Activated naive CD4-positive, alpha-beta T cell treated with anti-CD3 and anti-CD28 coated beads for 36 hours (primary cell): ENCODE measurements at regions not wholly inside any gene's neighbourhood (a gene's known extent, or its start where the extent isn't known, plus 50 kb on each side); places are given as distances from the start of the nearest gene placed in this dataset.

Source experiments
- CTCF ChIA-PET: fragments of 350-600 bp; sonication (Branson Sonifier 250); formaldehyde crosslinking; loops from one replicate; lab custom pipeline; 2021; ENCODE audit warnings: antibody characterized with exemption; lab: Charles Lee
- DNase-seq: peaks from one replicate; pipeline ENCODE4 v3.0.0-alpha.2; 2020
- H3K27ac Mint-ChIP-seq: one replicate; pipeline ENCODE4 v1.8.0; 2021; ENCODE audit warnings: mild to moderate bottlenecking, mixed read lengths
- H3K27me3 Mint-ChIP-seq: one replicate; pipeline ENCODE4 v1.8.0; 2021; ENCODE audit warnings: low read depth, mixed read lengths
- H3K36me3 Mint-ChIP-seq: one replicate; pipeline ENCODE4 v1.8.0; 2021; ENCODE audit warnings: low read depth, mixed read lengths
- H3K4me1 Mint-ChIP-seq: one replicate; pipeline ENCODE4 v1.8.0; 2021; ENCODE audit warnings: low read depth, mixed read lengths
- H3K4me3 Mint-ChIP-seq: one replicate; pipeline ENCODE4 v1.8.0; 2021; ENCODE audit warnings: mild to moderate bottlenecking, moderate library complexity, mixed read lengths
- H3K9me3 Mint-ChIP-seq: one replicate; pipeline ENCODE4 v1.8.0; 2021; ENCODE audit warnings: mixed read lengths
- intact Hi-C: fragments of 100-400 bp; cut with micrococcal nuclease; formaldehyde crosslinking; loops from one replicate; pipeline ENCODE4 v1.15.1; 2023

GRCh38 chr5:56503929-56504328 lies 270.8 kb upstream of the ANKRD55 start:
- Mint-ChIP-seq H3K4me1 (peaks cover 10% of the 10 kb centered on the region), H3K27me3 (no peaks in the 10 kb centered on the region), H3K27ac (no peak overlapping the region), H3K9me3 (peaks cover 5% of the 10 kb centered on the region), H3K36me3 (no peaks in the 10 kb centered on the region), H3K4me3 (no peak overlapping the region)
- CTCF ChIA-PET: no interaction called here
- no peak for DNase-seq
- intact Hi-C loops: no loop called here

- Mint-ChIP-seq H3K4me1 (peaks cover 14% of the 10 kb centered on the region), H3K9me3 (peaks cover 5% of the 10 kb centered on the region), H3K4me3 (no peak overlapping the region), H3K27me3 (no peaks in the 10 kb centered on the region), H3K27ac (no peak overlapping the region), H3K36me3 (no peaks in the 10 kb centered on the region)
- CTCF ChIA-PET: no interaction called here
- intact Hi-C loops: no loop called here
- DNase-seq: no peak
Measured at GRCh38 chr5:56501781-56502557, 268.8 kb upstream of the ANKRD55 start.

DNA sequence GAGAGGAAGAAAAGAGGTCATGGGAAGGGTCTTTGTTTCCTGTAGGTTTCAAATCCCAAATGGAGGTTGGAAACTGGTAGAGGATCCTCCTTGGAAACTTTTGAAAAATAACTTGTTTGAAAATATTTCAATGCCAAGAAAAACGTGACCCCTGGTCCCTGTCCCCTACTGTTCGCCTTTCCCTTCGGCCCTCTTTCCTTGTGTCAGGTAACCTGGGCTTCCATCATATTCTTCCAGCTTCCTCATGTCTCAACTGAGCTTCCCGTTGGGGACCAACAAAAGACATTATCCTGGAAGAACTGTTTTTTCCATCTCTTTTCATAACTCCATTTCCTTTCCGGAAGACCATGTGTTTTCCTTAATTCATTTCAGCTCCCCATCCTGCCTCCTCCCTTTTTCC lies 266.8 kb upstream of the ANKRD55 start:
- Mint-ChIP-seq H3K4me1 (peaks cover 23% of the 10 kb centered on the region), H3K36me3 (no peaks in the 10 kb centered on the region), H3K9me3 (peaks cover 5% of the 10 kb centered on the region), H3K27me3 (no peaks in the 10 kb centered on the region), H3K4me3 (no peak overlapping the region), H3K27ac (no peak overlapping the region)
- intact Hi-C loops: no loop called here
- CTCF ChIA-PET: no interaction called here
- no peak for DNase-seq

- Mint-ChIP-seq H3K4me3 (no peak overlapping the region), H3K9me3 (peaks cover 5% of the 10 kb centered on the region), H3K36me3 (no peaks in the 10 kb centered on the region), H3K4me1 (peaks cover 23% of the 10 kb centered on the region), H3K27me3 (no peaks in the 10 kb centered on the region), H3K27ac (no peak overlapping the region)
- CTCF ChIA-PET: no interaction called here
- no peak for DNase-seq
- intact Hi-C loops: no loop called here
Measured at GRCh38 chr5:56499491-56499890, 266.4 kb upstream of the ANKRD55 start.

- Mint-ChIP-seq H3K9me3 (peaks cover 5% of the 10 kb centered on the region), H3K4me1 (peaks cover 23% of the 10 kb centered on the region), H3K36me3 (no peaks in the 10 kb centered on the region), H3K4me3 (no peak overlapping the region), H3K27ac (no peak overlapping the region), H3K27me3 (no peaks in the 10 kb centered on the region)
- CTCF ChIA-PET: no interaction called here
- intact Hi-C loops: no loop called here
- DNase-seq: no peak
Measured at GRCh38 chr5:56498759-56499395, 265.7 kb upstream of the ANKRD55 start.

DNA sequence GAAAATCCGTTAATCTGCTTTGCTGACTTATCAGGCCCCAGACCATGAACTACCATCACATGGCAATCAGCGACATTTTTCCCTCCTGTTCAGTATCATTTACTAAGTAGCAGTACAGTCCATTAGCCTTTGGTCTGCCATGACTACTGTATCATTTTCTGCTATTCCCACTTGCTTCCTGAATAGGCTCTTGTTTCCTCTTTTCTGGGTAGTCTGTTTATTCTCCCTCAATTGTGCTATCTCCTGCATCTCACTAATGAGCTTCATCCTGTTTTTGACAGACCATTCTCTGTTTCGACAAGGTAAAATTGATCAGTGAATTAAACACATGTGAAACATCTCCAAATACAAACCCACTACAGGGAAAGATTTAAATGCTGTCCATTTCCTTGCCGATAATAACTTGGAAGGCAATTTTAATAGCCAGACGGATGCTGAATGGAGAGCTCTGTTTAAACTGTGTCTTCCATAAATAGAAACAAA lies 263.5 kb upstream of the ANKRD55 start:
- Mint-ChIP-seq H3K9me3 (no peaks in the 10 kb centered on the region), H3K36me3 (no peaks in the 10 kb centered on the region), H3K4me3 (no peak overlapping the region), H3K27ac (no peak overlapping the region), H3K4me1 (peaks cover 21% of the 10 kb centered on the region), H3K27me3 (no peaks in the 10 kb centered on the region)
- CTCF ChIA-PET: no interaction called here
- no peak for DNase-seq
- intact Hi-C loops: loop anchor here (2.0 kb wide), 1 partner anchor 16 kb away; no protein-coding TSS in a partner anchor

- CTCF ChIA-PET: interaction anchor here (0.7 to 1.1 kb wide), 2 partner anchors 14 to 276 kb away, joined by 3 read pairs; no protein-coding TSS in a partner anchor
- H3K4me3 Mint-ChIP-seq: no peak overlapping the region
- no peak for DNase-seq
- H3K4me1 Mint-ChIP-seq: peaks cover 35% of the 10 kb centered on the region
- H3K27ac Mint-ChIP-seq: no peak overlapping the region
- H3K9me3 Mint-ChIP-seq: no peaks in the 10 kb centered on the region
- intact Hi-C loops: no loop called here
- no peaks in the 10 kb centered on the region for H3K36me3 Mint-ChIP-seq
- H3K27me3 Mint-ChIP-seq: no peaks in the 10 kb centered on the region
Measured at GRCh38 chr5:56494300-56494731, 261.2 kb upstream of the ANKRD55 start.

- peaks cover 35% of the 10 kb centered on the region for H3K4me1 Mint-ChIP-seq
- no peak overlapping the region for H3K4me3 Mint-ChIP-seq
- no peaks in the 10 kb centered on the region for H3K27me3 Mint-ChIP-seq
- intact Hi-C loops: no loop called here
- no peak for DNase-seq
- no peaks in the 10 kb centered on the region for H3K9me3 Mint-ChIP-seq
- H3K27ac Mint-ChIP-seq: no peak overlapping the region
- H3K36me3 Mint-ChIP-seq: no peaks in the 10 kb centered on the region
- CTCF ChIA-PET: interaction anchor here (0.7 to 1.1 kb wide), 2 partner anchors 13 to 277 kb away, joined by 3 read pairs; no protein-coding TSS in a partner anchor
Measured at GRCh38 chr5:56493766-56494165, 260.6 kb upstream of the ANKRD55 start.

DNA sequence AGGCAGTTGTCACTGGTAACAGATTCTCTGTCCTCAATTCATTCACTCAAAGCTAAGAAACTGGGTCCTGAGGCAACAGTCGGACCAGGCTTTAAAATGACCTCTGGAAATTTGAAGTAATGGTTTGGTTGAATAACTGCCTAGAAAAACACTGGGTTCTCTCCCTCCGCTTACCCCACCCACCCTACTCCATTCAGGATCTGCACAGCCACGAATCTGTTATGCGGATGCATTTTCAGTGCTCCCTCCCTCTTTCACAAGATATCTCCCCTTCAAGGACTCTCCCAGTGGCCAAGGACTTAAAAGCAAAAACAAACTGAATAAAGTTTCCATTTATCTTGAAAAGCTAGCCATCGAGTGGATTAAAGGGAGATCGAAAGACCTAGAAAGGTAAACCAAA lies 260.2 kb upstream of the ANKRD55 start:
- Mint-ChIP-seq H3K4me3 (no peak overlapping the region), H3K9me3 (peaks cover under 1% of the 10 kb centered on the region), H3K27ac (no peak overlapping the region), H3K4me1 (peaks cover 35% of the 10 kb centered on the region), H3K36me3 (no peaks in the 10 kb centered on the region), H3K27me3 (no peaks in the 10 kb centered on the region)
- DNase-seq: no peak
- intact Hi-C loops: no loop called here
- CTCF ChIA-PET: no interaction called here

DNA sequence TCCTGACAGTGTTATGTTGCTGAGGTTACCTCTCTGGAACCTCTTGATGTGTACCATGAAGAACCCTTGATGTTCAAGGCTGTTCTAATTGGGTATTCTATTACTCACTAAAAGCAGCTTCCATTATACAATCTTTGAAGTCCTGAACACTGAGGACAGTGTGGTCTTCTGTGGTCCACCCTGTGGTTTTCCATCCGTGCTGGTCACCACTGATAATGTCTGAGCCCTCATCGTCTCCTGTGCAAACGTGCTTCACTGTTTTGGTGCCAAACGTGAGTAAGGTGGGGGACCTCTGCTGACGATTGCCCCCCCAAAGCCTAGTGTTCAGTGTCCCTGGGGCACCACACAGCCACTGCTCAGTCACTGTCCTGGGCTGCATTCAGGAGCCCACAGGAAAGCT lies 259.7 kb upstream of the ANKRD55 start:
- H3K4me3 Mint-ChIP-seq: no peak overlapping the region
- H3K27me3 Mint-ChIP-seq: no peaks in the 10 kb centered on the region
- H3K4me1 Mint-ChIP-seq: peaks cover 35% of the 10 kb centered on the region
- CTCF ChIA-PET: no interaction called here
- H3K36me3 Mint-ChIP-seq: no peaks in the 10 kb centered on the region
- H3K9me3 Mint-ChIP-seq: peaks cover 3% of the 10 kb centered on the region
- DNase-seq: no peak
- no peak overlapping the region for H3K27ac Mint-ChIP-seq
- intact Hi-C loops: no loop called here

DNA sequence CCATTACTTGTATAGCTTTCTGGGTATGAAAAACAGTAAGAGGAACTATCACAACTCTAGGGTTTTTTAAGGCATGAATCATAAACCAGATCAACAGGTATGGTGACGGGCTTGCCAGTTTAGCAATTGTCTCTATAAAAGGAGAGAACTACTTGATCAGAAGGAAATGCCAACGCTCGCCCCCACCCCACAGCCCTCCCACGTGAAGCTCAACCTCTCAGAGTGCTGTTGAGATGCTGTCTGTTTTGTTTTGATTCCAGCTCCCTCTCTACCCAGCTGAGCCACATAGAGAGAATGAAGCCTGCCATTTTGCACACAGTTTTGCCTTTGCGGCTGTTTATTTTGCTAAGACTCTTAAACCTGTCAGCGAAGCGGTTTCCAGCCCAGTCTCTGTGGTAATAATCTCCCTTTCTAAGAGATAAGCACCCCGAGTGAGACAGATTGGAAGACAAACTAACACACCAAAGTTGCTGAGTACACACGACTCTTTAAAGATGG lies 257.9 kb upstream of the ANKRD55 start:
- peak; percentile 80 for DNase-seq
- Mint-ChIP-seq H3K4me1 (peaks cover 25% of the 10 kb centered on the region), H3K27me3 (no peaks in the 10 kb centered on the region), H3K4me3 (peak overlapping the region; percentile 45), H3K27ac (peak overlapping the region; percentile 65), H3K36me3 (no peaks in the 10 kb centered on the region), H3K9me3 (peaks cover 11% of the 10 kb centered on the region)
- CTCF ChIA-PET: interaction anchor here (1.8 kb wide), 1 partner anchor 8 kb away, joined by 4 read pairs; no protein-coding TSS in a partner anchor
- intact Hi-C loops: loop anchor here (1.0 kb wide), 3 partner anchors 14 to 162 kb away; no protein-coding TSS in a partner anchor

DNA sequence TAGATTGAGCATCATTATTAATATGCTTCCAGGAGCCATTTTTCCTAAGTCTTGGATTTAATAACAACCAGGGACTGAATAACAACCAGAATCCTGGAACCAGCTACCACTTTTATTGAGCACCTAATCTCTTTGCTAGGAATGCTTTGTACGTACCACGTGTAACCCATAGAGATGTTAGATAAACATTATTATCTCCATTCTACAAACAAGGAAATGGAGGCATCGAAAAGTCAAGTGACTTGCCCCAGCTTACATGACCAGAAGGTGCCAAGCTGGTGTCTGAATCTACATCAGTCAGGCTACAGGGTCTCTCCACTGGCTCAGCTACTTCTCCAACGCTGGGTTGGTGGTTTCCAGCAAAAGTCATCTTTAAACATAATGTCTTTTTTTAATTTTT lies 256.1 kb upstream of the ANKRD55 start:
- H3K36me3 Mint-ChIP-seq: no peaks in the 10 kb centered on the region
- intact Hi-C loops: no loop called here
- peaks cover 22% of the 10 kb centered on the region for H3K4me1 Mint-ChIP-seq
- CTCF ChIA-PET: no interaction called here
- no peaks in the 10 kb centered on the region for H3K27me3 Mint-ChIP-seq
- DNase-seq: no peak
- no peak overlapping the region for H3K4me3 Mint-ChIP-seq
- H3K9me3 Mint-ChIP-seq: peaks cover 11% of the 10 kb centered on the region
- H3K27ac Mint-ChIP-seq: no peak overlapping the region
